Neuronal stem cell (in vitro differentiated cells): ENCODE measurements at regions not wholly inside any gene's neighbourhood (a gene's known extent, or its start where the extent isn't known, plus 50 kb on each side); places are given as distances from the start of the nearest gene placed in this dataset.
A peak's percentile ranks its signal among the peaks of the same experiment; 100 is the strongest.

ENCODE experiments used
- DNase-seq: peaks from one replicate; pipeline ENCODE4 v3.0.0-alpha.2; 2013; ENCODE audit warnings: low spot score
- H2AFZ ChIP-seq: one replicate; pipeline ENCODE4 v1.6.1; 2013; ENCODE audit warnings: mild to moderate bottlenecking, low read length, inconsistent platforms
- H2AK5ac ChIP-seq: 2 replicates; pipeline ENCODE4 v1.6.1; 2013; ENCODE audit warnings: low read depth, mild to moderate bottlenecking, inconsistent platforms, low read length, moderate library complexity, mixed read lengths
- H2BK120ac ChIP-seq: 2 replicates; pipeline ENCODE4 v1.6.1; 2013; ENCODE audit warnings: low read depth, mild to moderate bottlenecking, inconsistent platforms, low read length, moderate library complexity, mixed read lengths
- H2BK12ac ChIP-seq: one replicate; pipeline ENCODE4 v1.6.1; 2013; ENCODE audit warnings: low read length, inconsistent platforms
- H2BK15ac ChIP-seq: 2 replicates; pipeline ENCODE4 v1.6.1; 2013; ENCODE audit warnings: mild to moderate bottlenecking, low read length, inconsistent platforms, mixed read lengths
- H2BK5ac ChIP-seq: one replicate; pipeline ENCODE4 v1.6.1; 2013; ENCODE audit warnings: inconsistent platforms, mild to moderate bottlenecking, low read length, moderate library complexity
- H3K14ac ChIP-seq: one replicate; pipeline ENCODE4 v1.6.1; 2013; ENCODE audit warnings: low read length, inconsistent platforms
- H3K18ac ChIP-seq: 2 replicates; pipeline ENCODE4 v1.6.1; 2013; ENCODE audit warnings: low read length, inconsistent platforms
- H3K23ac ChIP-seq: 2 replicates; pipeline ENCODE4 v1.6.1; 2013; ENCODE audit warnings: low read depth, mild to moderate bottlenecking, mixed read lengths, low read length, inconsistent platforms; ENCODE audit not compliant: poor library complexity
- H3K27ac ChIP-seq: replicated peaks from 3 replicates; pipeline ENCODE4 v1.5.1; 2013; ENCODE audit warnings: low read length, inconsistent platforms
- H3K27me3 ChIP-seq, 3 experiments: 2 replicates each; pipeline ENCODE4 v1.6.1; 2013; ENCODE audit warnings: low read length in 3 of 3, mild to moderate bottlenecking in 2 of 3, inconsistent platforms in 1 of 3, low read depth in 1 of 3, mixed read lengths in 1 of 3, moderate library complexity in 1 of 3; ENCODE audit not compliant: control insufficient read depth in 3 of 3, insufficient read depth in 3 of 3
- H3K36me3 ChIP-seq, 2 donors: replicated peaks in 1 of 2; 2 replicates each; pipeline ENCODE4 v1.6.1; 2013; ENCODE audit warnings: low read length in 2 of 2; ENCODE audit not compliant: control insufficient read depth in 2 of 2, insufficient read depth in 2 of 2
- H3K4ac ChIP-seq: 2 replicates; pipeline ENCODE4 v1.6.1; 2013; ENCODE audit warnings: inconsistent platforms, mild to moderate bottlenecking, low read length, moderate library complexity
- H3K4me1 ChIP-seq, 2 donors: 1 replicate in 1 of 2; 2 replicates in 1 of 2; pipeline ENCODE4 v1.6.1; 2013; ENCODE audit warnings: low read length in 2 of 2, low read depth in 1 of 2; ENCODE audit not compliant: control insufficient read depth in 2 of 2, insufficient read depth in 1 of 2
- H3K4me2 ChIP-seq: one replicate; pipeline ENCODE4 v1.6.1; 2013; ENCODE audit warnings: mild to moderate bottlenecking, low read length, inconsistent platforms; ENCODE audit not compliant: insufficient read depth, poor library complexity, severe bottlenecking
- H3K4me3 ChIP-seq, 2 donors: 2 replicates each; pipeline ENCODE4 v1.5.1; 2013; ENCODE audit warnings: low read length in 2 of 2, mild to moderate bottlenecking in 2 of 2, inconsistent platforms in 1 of 2, moderate library complexity in 1 of 2
- H3K79me1 ChIP-seq: one replicate; pipeline ENCODE4 v1.6.1; 2013; ENCODE audit warnings: low read depth, mild to moderate bottlenecking, inconsistent platforms, low read length, moderate library complexity
- H3K9ac ChIP-seq: one replicate; pipeline ENCODE4 v1.6.1; 2013; ENCODE audit warnings: mild to moderate bottlenecking, low read depth, low read length, inconsistent platforms; ENCODE audit not compliant: poor library complexity
- H3K9me3 ChIP-seq, 2 donors: replicated peaks in 1 of 2; 2 replicates each; pipeline versions ENCODE3 to v1.6.1; 2013; ENCODE audit warnings: low read length in 2 of 2, mild to moderate bottlenecking in 2 of 2, inconsistent platforms in 1 of 2, low read depth in 1 of 2, mixed read lengths in 1 of 2, moderate library complexity in 1 of 2; ENCODE audit not compliant: control insufficient read depth in 2 of 2, insufficient read depth in 1 of 2
- H4K8ac ChIP-seq: one replicate; pipeline ENCODE4 v1.6.1; 2013; ENCODE audit warnings: low read depth, mild to moderate bottlenecking, inconsistent platforms, low read length, moderate library complexity
- H4K91ac ChIP-seq: one replicate; pipeline ENCODE4 v1.6.1; 2013; ENCODE audit warnings: low read length, low read depth, mild to moderate bottlenecking, inconsistent platforms; ENCODE audit not compliant: poor library complexity
- WGBS, 2 donors: extraction: QIAGEN DNeasy Blood & Tissue Kit; methylation state at CpG; one replicate each; pipeline ENCODE4 v1.1.7; 2013; ENCODE audit warnings: missing lambda C conversion rate in 2 of 2, mixed read lengths in 1 of 2; ENCODE audit not compliant: insufficient read length in 2 of 2, insufficient replicate concordance in 1 of 2; ENCODE audit errors: extremely low coverage in 2 of 2; 5-methylcytosine and 5-hydroxymethylcytosine counted together

- Histone ChIP-seq H3K4me2 (peak overlapping the region; percentile 88), H3K79me1 (no peaks in the 10 kb centered on the region), H4K91ac (no peak overlapping the region), H3K27ac (no peak overlapping the region), H2BK12ac (no peak overlapping the region), H3K23ac (peak overlapping the region; percentile 80), H2BK15ac (no peak overlapping the region), H3K27me3 (peaks cover 0 to 29% (median 7%) of the 10 kb centered on the region in 3 experiments), H3K9ac (peak overlapping the region; percentile 86), H3K14ac (peak overlapping the region; percentile 66), H2AK5ac (no peak overlapping the region), H2BK5ac (no peak overlapping the region), H4K8ac (no peak overlapping the region), H3K9me3 (peaks cover 7 to 8% of the 10 kb centered on the region in 2 donors), H2AFZ (peak overlapping the region; percentile 60), H3K4me1 (peaks cover 5 to 6% of the 10 kb centered on the region in 2 donors), H3K18ac (peak overlapping the region; percentile 59), H3K36me3 (no peaks in the 10 kb centered on the region), H3K4ac (no peak overlapping the region), H3K4me3 (peak overlapping the region; percentile 9 to 73), H2BK120ac (no peak overlapping the region)
- no CpG with 5 or more reads among the region's 121 CpGs for WGBS, 2 donors
- peak; percentile 84 for DNase-seq
Measured at GRCh38 chr13:53200498-53201453, 172.2 kb downstream of the OLFM4 start.

DNA sequence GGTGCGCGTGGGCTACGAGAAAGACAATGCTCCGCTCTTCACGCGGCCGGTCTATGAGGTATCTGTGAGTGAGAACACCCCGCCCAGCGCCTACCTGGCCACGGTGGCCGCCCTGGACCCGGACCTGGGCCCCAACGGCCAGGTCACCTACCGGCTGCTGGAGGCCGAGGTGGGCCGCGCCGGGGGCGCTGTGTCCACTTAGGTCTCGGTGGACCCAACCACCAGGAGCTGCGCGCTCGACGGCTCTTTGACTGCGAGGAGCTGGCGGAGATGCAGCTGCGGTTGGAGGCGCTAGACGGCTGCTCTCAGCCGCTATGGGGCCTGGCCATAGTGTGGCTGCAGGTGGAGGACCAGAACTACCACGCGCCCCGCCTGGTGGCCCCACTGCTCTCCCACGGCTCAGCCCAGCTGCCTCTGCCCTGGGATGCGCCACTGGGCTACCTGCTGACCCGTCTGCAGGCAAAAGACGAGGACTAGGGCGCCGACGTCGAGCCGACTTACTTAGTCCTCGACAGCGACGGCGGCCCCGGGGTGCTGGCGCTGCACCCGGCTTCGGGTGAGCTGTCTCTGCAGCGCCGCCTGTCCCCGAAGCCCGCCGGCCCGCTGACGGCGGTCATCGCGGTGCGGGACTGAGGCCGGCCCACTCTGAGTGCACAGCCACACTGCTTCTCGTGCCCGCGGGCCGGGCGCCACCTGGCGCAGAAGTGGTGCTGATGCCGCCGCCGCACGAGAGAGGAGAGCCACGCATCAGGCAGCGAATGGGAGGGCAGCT is 173.0 kb downstream of the OLFM4 start:
- H2BK5ac ChIP-seq, result no peak overlapping the region
- no CpG with 5 or more reads among the region's 74 CpGs for WGBS, 2 donors
- peaks cover 7 to 8% of the 10 kb centered on the region in 2 donors for H3K9me3 ChIP-seq
- H3K79me1 ChIP-seq, result no peaks in the 10 kb centered on the region
- H3K27me3 ChIP-seq, result peaks cover 0 to 29% (median 7%) of the 10 kb centered on the region in 3 experiments
- H3K4me2 ChIP-seq, result peak overlapping the region; percentile 64
- H3K4ac ChIP-seq, result no peak overlapping the region
- no peak overlapping the region for H3K9ac ChIP-seq
- no peak overlapping the region for H2AFZ ChIP-seq
- no peak overlapping the region for H2BK15ac ChIP-seq
- peak overlapping the region in 1 of 2 donors; percentile 7 for H3K4me3 ChIP-seq
- H3K23ac ChIP-seq, result peak overlapping the region; percentile 32
- no peak overlapping the region for H2AK5ac ChIP-seq
- no peaks in the 10 kb centered on the region for H3K36me3 ChIP-seq
- peak; percentile 32 for DNase-seq
- no peak overlapping the region for H3K14ac ChIP-seq
- no peak overlapping the region for H4K8ac ChIP-seq
- no peak overlapping the region for H3K27ac ChIP-seq
- H3K18ac ChIP-seq, result peak overlapping the region; percentile 59
- H4K91ac ChIP-seq, result no peak overlapping the region
- H2BK12ac ChIP-seq, result no peak overlapping the region
- H2BK120ac ChIP-seq, result no peak overlapping the region
- peaks cover 5 to 6% of the 10 kb centered on the region in 2 donors for H3K4me1 ChIP-seq

DNA sequence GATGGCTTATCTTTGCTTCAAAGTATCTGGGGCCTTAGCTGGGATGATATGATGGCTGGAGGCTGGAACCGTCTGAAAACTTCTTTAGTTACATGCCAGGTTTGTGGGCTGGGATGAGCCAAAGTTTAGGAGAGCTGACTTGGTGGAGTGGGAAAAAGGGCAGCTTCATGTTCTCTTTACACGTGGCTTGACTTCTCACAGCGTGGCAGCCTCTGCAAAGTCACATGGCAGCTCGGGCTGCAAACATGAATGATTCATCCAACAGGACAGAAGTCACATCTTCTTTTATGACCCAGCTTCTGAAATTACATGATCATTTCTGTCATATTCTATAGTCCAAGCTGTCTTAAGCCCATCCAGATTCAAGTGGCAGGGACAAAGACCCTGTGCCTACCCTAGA is 176.0 kb downstream of the OLFM4 start:
- peaks cover 0 to 25% (median 7%) of the 10 kb centered on the region in 3 experiments for H3K27me3 ChIP-seq
- no CpG with 5 or more reads among the region's 4 CpGs for WGBS, 2 donors

DNA sequence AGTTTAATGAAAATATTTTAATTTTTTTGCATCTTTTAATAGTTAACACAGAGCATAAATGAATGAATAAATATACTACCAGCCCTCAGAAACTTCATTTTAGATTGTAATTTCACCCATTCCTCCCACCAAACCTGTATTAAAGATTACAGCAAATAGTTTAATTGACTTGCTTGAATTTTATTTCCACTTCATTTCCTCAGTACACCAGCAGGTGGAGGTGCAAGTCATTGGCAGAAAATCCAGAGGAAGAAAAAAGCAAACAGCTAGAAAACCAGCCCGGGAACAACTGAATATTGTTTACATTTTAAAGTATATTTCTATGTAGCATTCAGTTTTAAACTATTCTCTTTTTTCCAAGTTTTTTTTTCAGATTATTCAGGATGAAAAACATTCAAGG is 177.8 kb downstream of the OLFM4 start:
- Histone ChIP-seq H2BK12ac (no peak overlapping the region), H4K8ac (no peak overlapping the region), H3K27ac (no peak overlapping the region), H2AK5ac (no peak overlapping the region), H3K23ac (no peak overlapping the region), H3K9ac (no peak overlapping the region), H2BK5ac (no peak overlapping the region), H3K14ac (no peak overlapping the region), H3K27me3 (peaks cover 0 to 10% (median 0%) of the 10 kb centered on the region in 3 experiments), H3K4me3 (no peak overlapping the region), H3K36me3 (no peaks in the 10 kb centered on the region), H2BK15ac (no peak overlapping the region), H3K9me3 (no peaks in the 10 kb centered on the region), H2BK120ac (no peak overlapping the region), H2AFZ (peak overlapping the region; percentile 57), H3K4me1 (peaks cover 0 to 1% of the 10 kb centered on the region in 2 donors), H3K4ac (no peak overlapping the region), H3K4me2 (no peak overlapping the region), H4K91ac (no peak overlapping the region), H3K18ac (no peak overlapping the region), H3K79me1 (no peaks in the 10 kb centered on the region)
- DNase-seq, result no peak
- WGBS, 2 donors, result no CpG with 5 or more reads among the region's 1 CpG

More for the DNA sequence above, 176.0 kb downstream of the OLFM4 start:
- no peak for DNase-seq
- Histone ChIP-seq H3K4me1 (peaks cover 1 to 5% of the 10 kb centered on the region in 2 donors), H3K27ac (no peak overlapping the region), H3K4me2 (no peak overlapping the region), H3K14ac (no peak overlapping the region), H3K18ac (no peak overlapping the region), H3K4me3 (no peak overlapping the region), H3K9me3 (peaks cover 7 to 8% of the 10 kb centered on the region in 2 donors), H2AK5ac (no peak overlapping the region), H2BK15ac (no peak overlapping the region), H4K8ac (no peak overlapping the region), H4K91ac (no peak overlapping the region), H3K79me1 (no peaks in the 10 kb centered on the region), H3K4ac (no peak overlapping the region), H2BK5ac (no peak overlapping the region), H2BK12ac (no peak overlapping the region), H2AFZ (no peak overlapping the region), H3K9ac (no peak overlapping the region), H3K23ac (no peak overlapping the region), H2BK120ac (no peak overlapping the region), H3K36me3 (no peaks in the 10 kb centered on the region)
